ENCODE measurements at regions not wholly inside any gene's neighbourhood (a gene's known extent, or its start where the extent isn't known, plus 50 kb on each side); places are given as distances from the start of the nearest gene placed in this dataset.

DNA sequence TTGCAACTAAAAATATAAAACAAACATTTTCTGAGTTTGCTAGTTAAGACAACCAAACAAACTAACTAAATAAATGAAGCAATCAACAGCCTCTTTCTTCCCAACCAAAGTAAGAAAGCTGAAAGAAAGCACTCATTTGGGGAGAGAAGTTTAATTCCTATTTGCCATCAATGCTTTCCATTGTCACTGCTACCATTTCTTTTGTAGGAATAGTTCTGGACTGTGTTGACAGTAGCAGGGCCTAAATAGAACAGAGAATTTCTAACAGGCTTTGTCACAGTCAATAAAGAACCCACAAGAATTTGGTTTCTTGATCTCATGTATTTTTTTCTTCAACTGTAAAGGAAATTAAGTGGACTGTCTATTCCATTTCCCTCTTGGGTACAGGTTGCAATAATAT is 1886.4 kb upstream of the TENM3 start:
- Histone ChIP-seq H3K4me3 (replicated peaks in 1 of 2; ENCODE audit: low read depth in 1 of 2, low read length in 2 of 2) (no peak overlapping the region), H4K20me1 (ENCODE audit: insufficient read depth) (no peaks in the 10 kb centered on the region), H3K36me3 (ENCODE audit: control insufficient read depth in 1 of 2, insufficient read depth in 2 of 2, low read length in 2 of 2) (no peaks in the 10 kb centered on the region), H2AFZ (ENCODE audit: low read depth, low read length, poor library complexity, severe bottlenecking) (no peak overlapping the region), H3K9me3 (ENCODE audit: control insufficient read depth in 1 of 2, insufficient read depth in 1 of 2, low read depth in 1 of 2, low read length in 2 of 2) (no peaks in the 10 kb centered on the region), H3K27me3 (ENCODE audit: insufficient read depth, low read length) (no peaks in the 10 kb centered on the region), H3K9me2 (ENCODE audit: insufficient read depth) (no peaks in the 10 kb centered on the region), H3K9ac (ENCODE audit: low read length) (no peak overlapping the region), H3K27ac (ENCODE audit: low read depth, low read length) (no peak overlapping the region), H3K4me1 (ENCODE audit: control insufficient read depth in 1 of 2, insufficient read depth in 2 of 2, low read length in 2 of 2) (no peaks in the 10 kb centered on the region), H3K79me2 (ENCODE audit: insufficient read depth, low read length) (no peaks in the 10 kb centered on the region), H3K4me2 (ENCODE audit: low read length) (no peak overlapping the region)
- BruUV-seq (replicated peaks), result no TSS peak
- CTCF ChIA-PET, result no interaction called here
- TF ChIP-seq TCF7L2 (IDR thresholded peaks at IDR 0.05; ENCODE audit: borderline replicate concordance, extremely low read depth, insufficient read depth, insufficient read length) (no peak), SP1 (IDR thresholded peaks at IDR 0.05; ENCODE audit: low read depth) (no peak), ZBTB33 (IDR thresholded peaks at IDR 0.05; ENCODE audit: extremely low read depth, insufficient replicate concordance, low read length) (no peak), RAD21 (IDR thresholded peaks at IDR 0.05; ENCODE audit: low read depth) (no peak), POLR2AphosphoS5 (IDR thresholded peaks at IDR 0.05; ENCODE audit: low read depth, low read length) (no peak), SIN3A (IDR thresholded peaks at IDR 0.05; ENCODE audit: low read depth) (no peak), EZH2phosphoT487 (IDR thresholded peaks at IDR 0.05; ENCODE audit: borderline replicate concordance) (no peak), YY1 (IDR thresholded peaks at IDR 0.05; ENCODE audit: extremely low read depth, insufficient replicate concordance, low read depth, low read length) (no peak), CTCF (IDR thresholded peaks at IDR 0.05 in 2 of 3, conservative IDR thresholded peaks at IDR 0.05 in 1 of 3; ENCODE audit: borderline replicate concordance in 1 of 3, insufficient read depth in 1 of 3, low read depth in 2 of 3, low read length in 2 of 3) (no peak), MAX (IDR thresholded peaks at IDR 0.05) (no peak), CBX3 (IDR thresholded peaks at IDR 0.05; ENCODE audit: low read depth) (no peak), POLR2A (IDR thresholded peaks at IDR 0.05; ENCODE audit: borderline replicate concordance, extremely low read depth, insufficient read depth, insufficient read length) (no peak), ELF1 (IDR thresholded peaks at IDR 0.05; ENCODE audit: borderline replicate concordance, low read depth) (no peak), FOSL1 (IDR thresholded peaks at IDR 0.05; ENCODE audit: low read depth) (no peak), SRF (IDR thresholded peaks at IDR 0.05; ENCODE audit: low read depth) (no peak)
- TF ChIP-seq, protein P1, sequence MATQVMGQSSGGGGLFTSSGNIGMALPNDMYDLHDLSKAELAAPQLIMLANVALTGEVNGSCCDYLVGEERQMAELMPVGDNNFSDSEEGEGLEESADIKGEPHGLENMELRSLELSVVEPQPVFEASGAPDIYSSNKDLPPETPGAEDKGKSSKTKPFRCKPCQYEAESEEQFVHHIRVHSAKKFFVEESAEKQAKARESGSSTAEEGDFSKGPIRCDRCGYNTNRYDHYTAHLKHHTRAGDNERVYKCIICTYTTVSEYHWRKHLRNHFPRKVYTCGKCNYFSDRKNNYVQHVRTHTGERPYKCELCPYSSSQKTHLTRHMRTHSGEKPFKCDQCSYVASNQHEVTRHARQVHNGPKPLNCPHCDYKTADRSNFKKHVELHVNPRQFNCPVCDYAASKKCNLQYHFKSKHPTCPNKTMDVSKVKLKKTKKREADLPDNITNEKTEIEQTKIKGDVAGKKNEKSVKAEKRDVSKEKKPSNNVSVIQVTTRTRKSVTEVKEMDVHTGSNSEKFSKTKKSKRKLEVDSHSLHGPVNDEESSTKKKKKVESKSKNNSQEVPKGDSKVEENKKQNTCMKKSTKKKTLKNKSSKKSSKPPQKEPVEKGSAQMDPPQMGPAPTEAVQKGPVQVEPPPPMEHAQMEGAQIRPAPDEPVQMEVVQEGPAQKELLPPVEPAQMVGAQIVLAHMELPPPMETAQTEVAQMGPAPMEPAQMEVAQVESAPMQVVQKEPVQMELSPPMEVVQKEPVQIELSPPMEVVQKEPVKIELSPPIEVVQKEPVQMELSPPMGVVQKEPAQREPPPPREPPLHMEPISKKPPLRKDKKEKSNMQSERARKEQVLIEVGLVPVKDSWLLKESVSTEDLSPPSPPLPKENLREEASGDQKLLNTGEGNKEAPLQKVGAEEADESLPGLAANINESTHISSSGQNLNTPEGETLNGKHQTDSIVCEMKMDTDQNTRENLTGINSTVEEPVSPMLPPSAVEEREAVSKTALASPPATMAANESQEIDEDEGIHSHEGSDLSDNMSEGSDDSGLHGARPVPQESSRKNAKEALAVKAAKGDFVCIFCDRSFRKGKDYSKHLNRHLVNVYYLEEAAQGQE (IDR thresholded peaks at IDR 0.05; ENCODE audit: low read depth), result no peak
- intact Hi-C loops (cut with micrococcal nuclease), result no loop called here
- ATAC-seq (no peak), DNase-seq (ENCODE audit: low read depth, low spot score) (no peak)
- RAD21 ChIA-PET (ENCODE audit: low non-redundant PET in 1 of 2, low total read pairs in 2 of 2, uncharacterized antibody in 2 of 2, unreplicated experiment in 2 of 2), result no interaction called here
- POLR2A ChIA-PET, result no interaction called here

All from HCT116 (cell line).